Activated naive CD4-positive, alpha-beta T cell treated with anti-CD3 and anti-CD28 coated beads for 36 hours (primary cell): ENCODE measurements at regions not wholly inside any gene's neighbourhood (a gene's known extent, or its start where the extent isn't known, plus 50 kb on each side); places are given as distances from the start of the nearest gene placed in this dataset.
"Not testable (repeated sequence)": the region's sequence is repeated elsewhere in the genome, so short reads cannot be mapped to it uniquely, and the experiment has no call there.

ENCODE experiments used
- CTCF ChIA-PET: fragments of 350-600 bp; sonication (Branson Sonifier 250); formaldehyde crosslinking; loops from one replicate; lab custom pipeline; 2021; ENCODE audit warnings: antibody characterized with exemption; lab: Charles Lee
- DNase-seq: peaks from one replicate; pipeline ENCODE4 v3.0.0-alpha.2; 2020
- H3K27ac Mint-ChIP-seq: one replicate; pipeline ENCODE4 v1.8.0; 2021; ENCODE audit warnings: mild to moderate bottlenecking, mixed read lengths
- H3K27me3 Mint-ChIP-seq: one replicate; pipeline ENCODE4 v1.8.0; 2021; ENCODE audit warnings: low read depth, mixed read lengths
- H3K36me3 Mint-ChIP-seq: one replicate; pipeline ENCODE4 v1.8.0; 2021; ENCODE audit warnings: low read depth, mixed read lengths
- H3K4me1 Mint-ChIP-seq: one replicate; pipeline ENCODE4 v1.8.0; 2021; ENCODE audit warnings: low read depth, mixed read lengths
- H3K4me3 Mint-ChIP-seq: one replicate; pipeline ENCODE4 v1.8.0; 2021; ENCODE audit warnings: mild to moderate bottlenecking, moderate library complexity, mixed read lengths
- H3K9me3 Mint-ChIP-seq: one replicate; pipeline ENCODE4 v1.8.0; 2021; ENCODE audit warnings: mixed read lengths
- intact Hi-C: fragments of 100-400 bp; cut with micrococcal nuclease; formaldehyde crosslinking; loops from one replicate; pipeline ENCODE4 v1.15.1; 2023

- CTCF ChIA-PET, result no interaction called here
- no peaks in the 10 kb centered on the region for H3K27me3 Mint-ChIP-seq
- H3K4me3 Mint-ChIP-seq, result no peak overlapping the region
- peaks cover 8% of the 10 kb centered on the region for H3K9me3 Mint-ChIP-seq
- intact Hi-C loops, result no loop called here
- no peaks in the 10 kb centered on the region for H3K4me1 Mint-ChIP-seq
- H3K36me3 Mint-ChIP-seq, result peaks cover 1% of the 10 kb centered on the region
- H3K27ac Mint-ChIP-seq, result no peak overlapping the region
- no peak for DNase-seq
Observed at GRCh38 chr2:239735829-239736357, 289.2 kb downstream of the NDUFA10 start.

GRCh38 chr2:239735131-239735828, 289.9 kb downstream of the NDUFA10 start:
- intact Hi-C loops, result no loop called here
- no peak overlapping the region for H3K27ac Mint-ChIP-seq
- CTCF ChIA-PET, result no interaction called here

GRCh38 chr2:239734436-239735005, 290.6 kb downstream of the NDUFA10 start:
- DNase-seq, result no peak
- Mint-ChIP-seq H3K4me1 (no peaks in the 10 kb centered on the region), H3K36me3 (peaks cover 1% of the 10 kb centered on the region), H3K9me3 (peaks cover 8% of the 10 kb centered on the region), H3K4me3 (no peak overlapping the region), H3K27ac (no peak overlapping the region), H3K27me3 (no peaks in the 10 kb centered on the region)
- CTCF ChIA-PET, result no interaction called here
- intact Hi-C loops, result no loop called here

More at GRCh38 chr2:239735131-239735828, 289.9 kb downstream of the NDUFA10 start:
- peaks cover 8% of the 10 kb centered on the region for H3K9me3 Mint-ChIP-seq
- no peak overlapping the region for H3K4me3 Mint-ChIP-seq
- peaks cover 1% of the 10 kb centered on the region for H3K36me3 Mint-ChIP-seq
- no peak for DNase-seq
- H3K4me1 Mint-ChIP-seq, result no peaks in the 10 kb centered on the region
- H3K27me3 Mint-ChIP-seq, result no peaks in the 10 kb centered on the region

GRCh38 chr2:239732666-239733010, 292.5 kb downstream of the NDUFA10 start:
- H3K27me3 Mint-ChIP-seq, result no peaks in the 10 kb centered on the region
- H3K4me3 Mint-ChIP-seq, result no peak overlapping the region
- no peaks in the 10 kb centered on the region for H3K4me1 Mint-ChIP-seq
- peaks cover 1% of the 10 kb centered on the region for H3K36me3 Mint-ChIP-seq
- intact Hi-C loops, result no loop called here
- H3K9me3 Mint-ChIP-seq, result peaks cover 8% of the 10 kb centered on the region
- no peak overlapping the region for H3K27ac Mint-ChIP-seq
- DNase-seq, result no peak
- CTCF ChIA-PET, result no interaction called here

GRCh38 chr2:239731998-239732665, 293.0 kb downstream of the NDUFA10 start:
- intact Hi-C loops, result no loop called here
- H3K27ac Mint-ChIP-seq, result no peak overlapping the region
- DNase-seq, result no peak
- H3K4me1 Mint-ChIP-seq, result no peaks in the 10 kb centered on the region
- CTCF ChIA-PET, result no interaction called here
- no peaks in the 10 kb centered on the region for H3K27me3 Mint-ChIP-seq
- H3K36me3 Mint-ChIP-seq, result peaks cover 1% of the 10 kb centered on the region
- peaks cover 8% of the 10 kb centered on the region for H3K9me3 Mint-ChIP-seq
- H3K4me3 Mint-ChIP-seq, result no peak overlapping the region

GRCh38 chr2:239731422-239731821, 293.7 kb downstream of the NDUFA10 start:
- peaks cover 1% of the 10 kb centered on the region for H3K36me3 Mint-ChIP-seq
- no peaks in the 10 kb centered on the region for H3K27me3 Mint-ChIP-seq
- peaks cover 8% of the 10 kb centered on the region for H3K9me3 Mint-ChIP-seq
- intact Hi-C loops, result no loop called here
- CTCF ChIA-PET, result no interaction called here
- no peak for DNase-seq
- H3K4me1 Mint-ChIP-seq, result no peaks in the 10 kb centered on the region
- H3K4me3 Mint-ChIP-seq, result no peak overlapping the region
- H3K27ac Mint-ChIP-seq, result no peak overlapping the region

GRCh38 chr2:239730897-239731296, 294.2 kb downstream of the NDUFA10 start:
- Mint-ChIP-seq H3K27ac (no peak overlapping the region), H3K27me3 (no peaks in the 10 kb centered on the region), H3K9me3 (peaks cover 8% of the 10 kb centered on the region), H3K4me1 (no peaks in the 10 kb centered on the region), H3K36me3 (peaks cover 1% of the 10 kb centered on the region), H3K4me3 (no peak overlapping the region)
- intact Hi-C loops, result no loop called here
- no peak for DNase-seq
- CTCF ChIA-PET, result no interaction called here

GRCh38 chr2:239730567-239730882, 294.6 kb downstream of the NDUFA10 start:
- DNase-seq, intact Hi-C loops, H3K27me3 Mint-ChIP-seq, H3K36me3 Mint-ChIP-seq, H3K4me3 Mint-ChIP-seq, H3K4me1 Mint-ChIP-seq, H3K9me3 Mint-ChIP-seq, H3K27ac Mint-ChIP-seq: not testable (repeated sequence)
- CTCF ChIA-PET, result interaction anchor here (0.7 kb wide), 1 partner anchor 21 kb away, joined by 3 read pairs; no protein-coding TSS in a partner anchor

- H3K27ac Mint-ChIP-seq, result no peak overlapping the region
- CTCF ChIA-PET, result interaction anchor here (0.7 kb wide), 1 partner anchor 21 kb away, joined by 3 read pairs; no protein-coding TSS in a partner anchor
- H3K4me1 Mint-ChIP-seq, result no peaks in the 10 kb centered on the region
- intact Hi-C loops, result no loop called here
- no peaks in the 10 kb centered on the region for H3K27me3 Mint-ChIP-seq
- H3K4me3 Mint-ChIP-seq, result no peak overlapping the region
- H3K9me3 Mint-ChIP-seq, result peaks cover 8% of the 10 kb centered on the region
- H3K36me3 Mint-ChIP-seq, result peaks cover 1% of the 10 kb centered on the region
- DNase-seq, result no peak
Observed at GRCh38 chr2:239729681-239730566, 295.2 kb downstream of the NDUFA10 start.

- H3K27me3 Mint-ChIP-seq, result no peaks in the 10 kb centered on the region
- H3K4me1 Mint-ChIP-seq, result no peaks in the 10 kb centered on the region
- intact Hi-C loops, result no loop called here
- H3K4me3 Mint-ChIP-seq, result no peak overlapping the region
- H3K36me3 Mint-ChIP-seq, result peaks cover 1% of the 10 kb centered on the region
- no peak overlapping the region for H3K27ac Mint-ChIP-seq
- DNase-seq, result no peak
- H3K9me3 Mint-ChIP-seq, result peaks cover 6% of the 10 kb centered on the region
- CTCF ChIA-PET, result no interaction called here
Observed at GRCh38 chr2:239729151-239729550, 296.0 kb downstream of the NDUFA10 start.

GRCh38 chr2:239728751-239729150, 296.4 kb downstream of the NDUFA10 start:
- Mint-ChIP-seq H3K4me3 (no peak overlapping the region), H3K27me3 (no peaks in the 10 kb centered on the region), H3K27ac (no peak overlapping the region), H3K9me3 (peaks cover 2% of the 10 kb centered on the region), H3K36me3 (peaks cover under 1% of the 10 kb centered on the region), H3K4me1 (no peaks in the 10 kb centered on the region)
- DNase-seq, result no peak
- intact Hi-C loops, result no loop called here
- CTCF ChIA-PET, result no interaction called here
